ENCODE measurements at regions not wholly inside any gene's neighbourhood (a gene's known extent, or its start where the extent isn't known, plus 50 kb on each side); places are given as distances from the start of the nearest gene placed in this dataset.

- DNase-seq (ENCODE audit: low read depth) = no peak
- TF ChIP-seq CTCF (IDR thresholded peaks at IDR 0.05; ENCODE audit: insufficient read depth, low read depth, low read length) = no peak
- no peak overlapping the region for H3K4me3 ChIP-seq (ENCODE audit: low read depth, low read length)
These were observed 582.0 kb downstream of the CDH11 start for GRCh38 chr16:64539811-64540371.

GRCh38 chr16:64534180-64534780 is 587.6 kb downstream of the CDH11 start:
- DNase-seq (ENCODE audit: low read depth) = no peak
- no peak for TF ChIP-seq CTCF (IDR thresholded peaks at IDR 0.05; ENCODE audit: insufficient read depth, low read depth, low read length)
- H3K4me3 ChIP-seq (ENCODE audit: low read depth, low read length) = no peak overlapping the region

GRCh38 chr16:64532691-64533090 is 589.2 kb downstream of the CDH11 start:
- TF ChIP-seq CTCF (IDR thresholded peaks at IDR 0.05; ENCODE audit: insufficient read depth, low read depth, low read length) = no peak
- no peak overlapping the region for H3K4me3 ChIP-seq (ENCODE audit: low read depth, low read length)
- DNase-seq (ENCODE audit: low read depth) = no peak

- H3K4me3 ChIP-seq (ENCODE audit: low read depth, low read length) = no peak overlapping the region
- DNase-seq (ENCODE audit: low read depth) = no peak
- no peak for TF ChIP-seq CTCF (IDR thresholded peaks at IDR 0.05; ENCODE audit: insufficient read depth, low read depth, low read length)
These were observed 589.7 kb downstream of the CDH11 start for GRCh38 chr16:64532117-64532516.

GRCh38 chr16:64531401-64531800 is 590.5 kb downstream of the CDH11 start:
- DNase-seq (ENCODE audit: low read depth) = no peak
- TF ChIP-seq CTCF (IDR thresholded peaks at IDR 0.05; ENCODE audit: insufficient read depth, low read depth, low read length) = no peak
- H3K4me3 ChIP-seq (ENCODE audit: low read depth, low read length) = no peak overlapping the region

- no peak overlapping the region for H3K4me3 ChIP-seq (ENCODE audit: low read depth, low read length)
- DNase-seq (ENCODE audit: low read depth) = no peak
- TF ChIP-seq CTCF (IDR thresholded peaks at IDR 0.05; ENCODE audit: insufficient read depth, low read depth, low read length) = no peak
These were observed 599.3 kb downstream of the CDH11 start for GRCh38 chr16:64522548-64522947.

GRCh38 chr16:64513871-64514270 is 608.0 kb downstream of the CDH11 start:
- no peak for DNase-seq (ENCODE audit: low read depth)
- TF ChIP-seq CTCF (IDR thresholded peaks at IDR 0.05; ENCODE audit: insufficient read depth, low read depth, low read length) = no peak
- no peak overlapping the region for H3K4me3 ChIP-seq (ENCODE audit: low read depth, low read length)

Data from fibroblast of villous mesenchyme (primary cell).